KMS-11 (cell line): ENCODE measurements at regions not wholly inside any gene's neighbourhood (a gene's known extent, or its start where the extent isn't known, plus 50 kb on each side); places are given as distances from the start of the nearest gene placed in this dataset.

Source experiments
- H2AFZ ChIP-seq: fragments of 200-600 bp; sonication (generic); 2 replicates; pipeline ENCODE4 v1.6.1; 2016; ENCODE audit warnings: antibody characterized with exemption, mixed run types, low read depth
- H3K27ac ChIP-seq: fragments of 200-600 bp; sonication (generic); 2 replicates; pipeline ENCODE4 v1.6.1; 2016; ENCODE audit warnings: mild to moderate bottlenecking, mixed run types
- H3K27me3 ChIP-seq: fragments of 200-600 bp; sonication (generic); 2 replicates; pipeline ENCODE4 v1.6.1; 2017; ENCODE audit warnings: mild to moderate bottlenecking, low read depth, mixed run types, moderate library complexity; ENCODE audit not compliant: insufficient read depth
- H3K36me3 ChIP-seq: fragments of 200-600 bp; sonication (generic); 2 replicates; pipeline ENCODE4 v1.6.1; 2017; ENCODE audit warnings: mild to moderate bottlenecking, mixed run types; ENCODE audit not compliant: insufficient read depth
- H3K4me1 ChIP-seq: fragments of 200-600 bp; sonication (generic); 2 replicates; pipeline ENCODE4 v1.6.1; 2016; ENCODE audit warnings: mild to moderate bottlenecking, low read depth, mixed run types; ENCODE audit not compliant: poor library complexity, severe bottlenecking
- H3K4me2 ChIP-seq: fragments of 200-600 bp; sonication (generic); 2 replicates; pipeline ENCODE4 v1.7.0; 2016; ENCODE audit warnings: mild to moderate bottlenecking, mixed run types
- H3K4me3 ChIP-seq: fragments of 200-600 bp; sonication (generic); IDR thresholded peaks from 2 replicates; pipeline ENCODE4 v1.6.1; 2017; ENCODE audit warnings: low read depth, low read length, mixed read lengths; ENCODE audit not compliant: insufficient read depth
- H3K79me2 ChIP-seq: fragments of 200-600 bp; sonication (generic); 2 replicates; pipeline ENCODE4 v1.6.1; 2016; ENCODE audit warnings: low read depth, mixed run types; ENCODE audit not compliant: insufficient read depth
- H3K9ac ChIP-seq: fragments of 200-600 bp; sonication (generic); 2 replicates; pipeline ENCODE4 v1.6.1; 2016; ENCODE audit warnings: mild to moderate bottlenecking, mixed run types
- H4K20me1 ChIP-seq: fragments of 200-600 bp; sonication (generic); 2 replicates; pipeline ENCODE4 v1.6.1; 2016; ENCODE audit warnings: mild to moderate bottlenecking, mixed run types; ENCODE audit not compliant: insufficient read depth
- CTCF ChIP-seq: fragments of 200-600 bp; sonication (generic); conservative IDR thresholded peaks from 2 replicates; pipeline ENCODE4 v1.6.1; 2017; ENCODE audit warnings: low read depth, mild to moderate bottlenecking, antibody characterized with exemption, low read length, moderate library complexity, mixed read lengths

GRCh38 chr7:155874411-155874810 lies 62.1 kb upstream of the SHH start:
- Histone ChIP-seq H3K4me2 (no peak overlapping the region), H2AFZ (no peak overlapping the region), H3K27ac (no peak overlapping the region), H3K36me3 (no peaks in the 10 kb centered on the region), H3K9ac (no peak overlapping the region), H4K20me1 (no peaks in the 10 kb centered on the region), H3K4me1 (no peaks in the 10 kb centered on the region), H3K4me3 (no peak overlapping the region), H3K79me2 (no peaks in the 10 kb centered on the region), H3K27me3 (no peaks in the 10 kb centered on the region)
- no peak for TF ChIP-seq CTCF

- no peak overlapping the region for H2AFZ ChIP-seq
- no peaks in the 10 kb centered on the region for H3K27me3 ChIP-seq
- no peak overlapping the region for H3K4me2 ChIP-seq
- H3K27ac ChIP-seq = no peak overlapping the region
- no peak overlapping the region for H3K4me3 ChIP-seq
- no peaks in the 10 kb centered on the region for H3K36me3 ChIP-seq
- no peaks in the 10 kb centered on the region for H3K79me2 ChIP-seq
- no peaks in the 10 kb centered on the region for H4K20me1 ChIP-seq
- no peaks in the 10 kb centered on the region for H3K4me1 ChIP-seq
- no peak for TF ChIP-seq CTCF
- H3K9ac ChIP-seq = no peak overlapping the region
Observed at GRCh38 chr7:155874010-155874409, 61.7 kb upstream of the SHH start.

- H3K27me3 ChIP-seq = no peaks in the 10 kb centered on the region
- no peak overlapping the region for H2AFZ ChIP-seq
- TF ChIP-seq CTCF = no peak
- H4K20me1 ChIP-seq = no peaks in the 10 kb centered on the region
- no peak overlapping the region for H3K9ac ChIP-seq
- H3K4me1 ChIP-seq = no peaks in the 10 kb centered on the region
- no peak overlapping the region for H3K27ac ChIP-seq
- no peaks in the 10 kb centered on the region for H3K36me3 ChIP-seq
- H3K79me2 ChIP-seq = no peaks in the 10 kb centered on the region
- no peak overlapping the region for H3K4me2 ChIP-seq
- H3K4me3 ChIP-seq = no peak overlapping the region
Observed at GRCh38 chr7:155872678-155873369, 60.6 kb upstream of the SHH start.

GRCh38 chr7:155871211-155871610 lies 58.9 kb upstream of the SHH start:
- no peaks in the 10 kb centered on the region for H3K79me2 ChIP-seq
- H3K36me3 ChIP-seq = no peaks in the 10 kb centered on the region
- H3K4me1 ChIP-seq = no peaks in the 10 kb centered on the region
- no peak overlapping the region for H3K4me3 ChIP-seq
- H3K27me3 ChIP-seq = no peaks in the 10 kb centered on the region
- no peak for TF ChIP-seq CTCF
- no peak overlapping the region for H3K9ac ChIP-seq
- H4K20me1 ChIP-seq = no peaks in the 10 kb centered on the region
- H3K4me2 ChIP-seq = no peak overlapping the region
- H2AFZ ChIP-seq = no peak overlapping the region
- no peak overlapping the region for H3K27ac ChIP-seq
